ENCODE measurements at regions not wholly inside any gene's neighbourhood (a gene's known extent, or its start where the extent isn't known, plus 50 kb on each side); places are given as distances from the start of the nearest gene placed in this dataset.
"Not testable (repeated sequence)": the region's sequence is repeated elsewhere in the genome, so short reads cannot be mapped to it uniquely, and the experiment has no call there.

- DNase-seq: no peak
These were observed 160.9 kb downstream of the RTL9 start for GRCh38 chrX:110519501-110519900.

GRCh38 chrX:110519906-110520452 is 161.3 kb downstream of the RTL9 start:
- DNase-seq: no peak

- not testable (repeated sequence) for DNase-seq
These were observed 162.0 kb downstream of the RTL9 start for GRCh38 chrX:110520652-110521051.

GRCh38 chrX:110531873-110532580 is 173.4 kb downstream of the RTL9 start:
- no peak for DNase-seq

GRCh38 chrX:110532581-110532931 is 173.9 kb downstream of the RTL9 start:
- no peak for DNase-seq

GRCh38 chrX:110536816-110537215 is 178.2 kb downstream of the RTL9 start:
- no peak for DNase-seq

- DNase-seq: no peak
These were observed 182.6 kb downstream of the RTL9 start for GRCh38 chrX:110541266-110541665.

GRCh38 chrX:110550854-110551253 is 192.2 kb downstream of the RTL9 start:
- DNase-seq: not testable (repeated sequence)

- no peak for DNase-seq
These were observed 199.2 kb downstream of the RTL9 start for GRCh38 chrX:110557864-110558263.

- no peak for DNase-seq
These were observed 199.8 kb downstream of the RTL9 start for GRCh38 chrX:110558406-110558805.

- DNase-seq: no peak
These were observed 202.4 kb downstream of the RTL9 start for GRCh38 chrX:110561034-110561433.

GRCh38 chrX:110563282-110563681 is 204.6 kb downstream of the RTL9 start:
- no peak for DNase-seq

GRCh38 chrX:110568441-110568840 is 209.8 kb downstream of the RTL9 start:
- no peak for DNase-seq

- no peak for DNase-seq
These were observed 210.9 kb downstream of the RTL9 start for GRCh38 chrX:110569506-110569905.

GRCh38 chrX:110578270-110578669 is 217.3 kb downstream of the CHRDL1 start:
- no peak for DNase-seq

GRCh38 chrX:110584083-110584482 is 211.5 kb downstream of the CHRDL1 start:
- no peak for DNase-seq

GRCh38 chrX:110588164-110588563 is 207.5 kb downstream of the CHRDL1 start:
- DNase-seq: peak; percentile 63

- DNase-seq: no peak
These were observed 206.8 kb downstream of the CHRDL1 start for GRCh38 chrX:110588853-110589252.

GRCh38 chrX:110600745-110601310 is 194.8 kb downstream of the CHRDL1 start:
- no peak for DNase-seq

GRCh38 chrX:110614596-110614995 is 181.0 kb downstream of the CHRDL1 start:
- DNase-seq: no peak
